GM12892 (cell line): ENCODE measurements at regions not wholly inside any gene's neighbourhood (a gene's known extent, or its start where the extent isn't known, plus 50 kb on each side); places are given as distances from the start of the nearest gene placed in this dataset.

Experiments used
- POLR2A ChIP-seq: IDR thresholded peaks from 2 replicates; pipeline ENCODE4 v1.6.1; 2011; ENCODE audit warnings: low read depth, low read length, control low read depth
- POLR2AphosphoS5 ChIP-seq: IDR thresholded peaks from 2 replicates; pipeline ENCODE4 v1.6.1; 2011; ENCODE audit warnings: low read depth, low read length, control low read depth
- TAF1 ChIP-seq: IDR thresholded peaks from 2 replicates; pipeline ENCODE4 v1.6.1; 2011; ENCODE audit warnings: low read depth, mild to moderate bottlenecking, control low read depth, low read length, borderline replicate concordance

GRCh38 chr13:50357586-50358118, 342.4 kb downstream of the KCNRG start:
- TF ChIP-seq POLR2A = no peak
- TF ChIP-seq TAF1 = no peak
- TF ChIP-seq POLR2AphosphoS5 = no peak
